ENCODE measurements at regions not wholly inside any gene's neighbourhood (a gene's known extent, or its start where the extent isn't known, plus 50 kb on each side); places are given as distances from the start of the nearest gene placed in this dataset.

DNA sequence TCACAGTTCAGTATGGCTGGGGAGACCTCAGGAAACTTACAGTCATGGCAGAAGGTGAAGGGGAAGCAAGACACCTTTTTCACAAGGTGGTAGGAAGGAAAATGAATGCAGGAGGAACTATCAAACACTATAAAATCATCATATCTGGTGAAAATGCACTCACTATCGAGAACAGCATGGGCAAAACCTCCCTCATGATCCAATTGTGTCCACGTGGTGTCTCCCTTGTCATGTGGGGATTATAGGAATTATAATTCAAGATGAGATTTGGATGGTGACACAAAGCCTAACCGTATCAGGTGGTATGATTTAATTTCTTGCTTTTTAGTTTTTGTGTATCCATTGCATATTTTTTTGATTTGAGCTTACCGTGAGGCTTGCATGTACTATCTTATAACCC is 133.2 kb upstream of the SYNCRIP start:
- no peak overlapping the region for H3K9ac ChIP-seq (ENCODE audit: low read length)
- H3K4me3 ChIP-seq (ENCODE audit: low read length): no peak overlapping the region
- no peaks in the 10 kb centered on the region for H3K4me1 ChIP-seq (ENCODE audit: insufficient read depth, low read length)
- H4K20me1 ChIP-seq (ENCODE audit: low read length): no peaks in the 10 kb centered on the region
- DNase-seq (peak; percentile 49), ATAC-seq (peak; percentile 69)
- CTCF ChIA-PET: no interaction called here
- POLR2A ChIA-PET (ENCODE audit: unreplicated experiment): no interaction called here
- no peaks in the 10 kb centered on the region for H3F3A ChIP-seq (ENCODE audit: low read length, unreplicated experiment)
- no peaks in the 10 kb centered on the region for H3K9me2 ChIP-seq (replicated peaks; ENCODE audit: low read length)
- BruUV-seq (replicated peaks): no TSS peak
- TF ChIP-seq, protein P1, sequence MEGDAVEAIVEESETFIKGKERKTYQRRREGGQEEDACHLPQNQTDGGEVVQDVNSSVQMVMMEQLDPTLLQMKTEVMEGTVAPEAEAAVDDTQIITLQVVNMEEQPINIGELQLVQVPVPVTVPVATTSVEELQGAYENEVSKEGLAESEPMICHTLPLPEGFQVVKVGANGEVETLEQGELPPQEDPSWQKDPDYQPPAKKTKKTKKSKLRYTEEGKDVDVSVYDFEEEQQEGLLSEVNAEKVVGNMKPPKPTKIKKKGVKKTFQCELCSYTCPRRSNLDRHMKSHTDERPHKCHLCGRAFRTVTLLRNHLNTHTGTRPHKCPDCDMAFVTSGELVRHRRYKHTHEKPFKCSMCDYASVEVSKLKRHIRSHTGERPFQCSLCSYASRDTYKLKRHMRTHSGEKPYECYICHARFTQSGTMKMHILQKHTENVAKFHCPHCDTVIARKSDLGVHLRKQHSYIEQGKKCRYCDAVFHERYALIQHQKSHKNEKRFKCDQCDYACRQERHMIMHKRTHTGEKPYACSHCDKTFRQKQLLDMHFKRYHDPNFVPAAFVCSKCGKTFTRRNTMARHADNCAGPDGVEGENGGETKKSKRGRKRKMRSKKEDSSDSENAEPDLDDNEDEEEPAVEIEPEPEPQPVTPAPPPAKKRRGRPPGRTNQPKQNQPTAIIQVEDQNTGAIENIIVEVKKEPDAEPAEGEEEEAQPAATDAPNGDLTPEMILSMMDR (conservative IDR thresholded peaks at IDR 0.05; ENCODE audit: low read depth, low read length): peak; percentile 51
- TF ChIP-seq EZH2 (IDR thresholded peaks at IDR 0.05; ENCODE audit: low read length, unreplicated experiment): no peak
- no peak overlapping the region for H2AFZ ChIP-seq (ENCODE audit: low read length)
- H3K36me3 ChIP-seq (ENCODE audit: low read depth, low read length): no peaks in the 10 kb centered on the region
- H3K79me2 ChIP-seq (ENCODE audit: low read length): no peaks in the 10 kb centered on the region
- no peaks in the 10 kb centered on the region for H3K27me3 ChIP-seq (ENCODE audit: low read length)
- intact Hi-C loops (cut with micrococcal nuclease): loop anchor here (1.0 to 5.0 kb wide), 3 partner anchors 91 to 416 kb away; no protein-coding TSS in a partner anchor
- H3K9me3 ChIP-seq (ENCODE audit: low read length): no peaks in the 10 kb centered on the region
- H3K27ac ChIP-seq (ENCODE audit: low read length): no peak overlapping the region
- H3K4me2 ChIP-seq (ENCODE audit: low read length): no peak overlapping the region

DNA sequence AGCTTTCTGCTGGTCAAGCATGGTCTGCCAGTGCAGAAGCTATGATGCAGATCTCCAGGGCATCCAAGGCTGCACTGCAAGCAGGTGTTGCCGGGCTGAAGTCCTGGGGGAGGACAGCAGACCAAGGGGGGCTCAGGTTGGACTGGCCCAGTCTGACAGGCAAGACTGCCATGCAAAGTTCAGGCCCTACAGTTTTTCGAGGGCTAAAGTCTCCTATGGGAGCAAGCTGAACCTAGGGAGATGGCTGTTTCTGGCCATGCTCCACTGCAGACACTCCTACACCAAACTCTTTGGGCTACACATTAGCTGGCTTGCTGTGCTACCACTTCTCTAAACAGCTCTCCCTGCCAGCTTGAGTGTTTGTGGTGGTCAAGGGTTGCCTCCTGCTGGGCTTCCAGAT is 130.0 kb upstream of the SYNCRIP start:
- H3K27ac ChIP-seq (ENCODE audit: low read length): no peak overlapping the region
- no peak overlapping the region for H3K9ac ChIP-seq (ENCODE audit: low read length)
- no peak overlapping the region for H3K4me2 ChIP-seq (ENCODE audit: low read length)
- TF ChIP-seq EZH2phosphoT487 (IDR thresholded peaks at IDR 0.05; ENCODE audit: borderline replicate concordance, low read length): no peak
- TF ChIP-seq EZH2 (IDR thresholded peaks at IDR 0.05; ENCODE audit: low read length, unreplicated experiment): no peak
- TF ChIP-seq, protein P1 (conservative IDR thresholded peaks at IDR 0.05; ENCODE audit: low read depth, low read length): no peak
- no peaks in the 10 kb centered on the region for H3K79me2 ChIP-seq (ENCODE audit: low read length)
- POLR2A ChIA-PET (ENCODE audit: unreplicated experiment): no interaction called here
- no peak for DNase-seq
- no peak overlapping the region for H3K4me3 ChIP-seq (ENCODE audit: low read length)
- no peak overlapping the region for H2AFZ ChIP-seq (ENCODE audit: low read length)
- no peaks in the 10 kb centered on the region for H3K9me3 ChIP-seq (ENCODE audit: low read length)
- ATAC-seq: no peak
- no peaks in the 10 kb centered on the region for H3K4me1 ChIP-seq (ENCODE audit: insufficient read depth, low read length)
- H3K36me3 ChIP-seq (ENCODE audit: low read depth, low read length): no peaks in the 10 kb centered on the region
- intact Hi-C loops (cut with micrococcal nuclease): no loop called here
- H4K20me1 ChIP-seq (ENCODE audit: low read length): no peaks in the 10 kb centered on the region
- H3K9me2 ChIP-seq (replicated peaks; ENCODE audit: low read length): no peaks in the 10 kb centered on the region
- BruUV-seq (replicated peaks): no TSS peak
- H3F3A ChIP-seq (ENCODE audit: low read length, unreplicated experiment): no peaks in the 10 kb centered on the region
- CTCF ChIA-PET: no interaction called here
- H3K27me3 ChIP-seq (ENCODE audit: low read length): no peaks in the 10 kb centered on the region

DNA sequence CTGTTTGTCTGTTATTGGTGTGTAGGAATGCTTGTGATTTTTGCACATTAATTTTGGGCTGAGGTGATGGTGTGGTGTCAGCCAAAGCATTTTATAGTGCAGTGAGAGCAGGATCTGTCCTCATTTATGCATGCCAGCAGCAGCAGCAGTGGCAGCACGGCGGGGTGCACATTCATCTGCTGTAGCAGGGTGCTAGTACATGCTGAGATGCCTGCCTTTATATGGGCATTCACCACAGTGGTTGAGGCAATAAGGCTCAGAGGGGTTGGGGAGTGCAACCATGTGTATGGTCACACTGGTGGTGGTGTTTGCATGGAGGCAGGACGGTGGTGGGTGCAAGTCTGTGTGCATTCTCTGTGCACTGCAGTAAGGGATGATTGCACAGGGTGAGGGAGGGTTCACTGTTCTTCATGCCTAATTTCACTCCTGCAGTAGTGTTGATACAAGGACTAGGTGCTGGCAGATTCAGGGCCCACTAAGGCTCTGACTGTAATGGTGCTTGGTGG is 129.3 kb upstream of the SYNCRIP start:
- H3K79me2 ChIP-seq (ENCODE audit: low read length): no peaks in the 10 kb centered on the region
- H3K4me2 ChIP-seq (ENCODE audit: low read length): no peak overlapping the region
- BruUV-seq (replicated peaks): no TSS peak
- ChIA-PET CTCF (no interaction called here), POLR2A (ENCODE audit: unreplicated experiment) (no interaction called here)
- no peaks in the 10 kb centered on the region for H3F3A ChIP-seq (ENCODE audit: low read length, unreplicated experiment)
- H3K9me3 ChIP-seq (ENCODE audit: low read length): no peaks in the 10 kb centered on the region
- TF ChIP-seq EZH2phosphoT487 (IDR thresholded peaks at IDR 0.05; ENCODE audit: borderline replicate concordance, low read length) (no peak), EZH2 (IDR thresholded peaks at IDR 0.05; ENCODE audit: low read length, unreplicated experiment) (no peak)
- TF ChIP-seq, protein P1 (conservative IDR thresholded peaks at IDR 0.05; ENCODE audit: low read depth, low read length): no peak
- no peaks in the 10 kb centered on the region for H4K20me1 ChIP-seq (ENCODE audit: low read length)
- H3K9ac ChIP-seq (ENCODE audit: low read length): no peak overlapping the region
- intact Hi-C loops (cut with micrococcal nuclease): no loop called here
- H3K9me2 ChIP-seq (replicated peaks; ENCODE audit: low read length): no peaks in the 10 kb centered on the region
- no peak overlapping the region for H3K4me3 ChIP-seq (ENCODE audit: low read length)
- no peak overlapping the region for H2AFZ ChIP-seq (ENCODE audit: low read length)
- no peak for ATAC-seq
- no peak overlapping the region for H3K27ac ChIP-seq (ENCODE audit: low read length)
- no peaks in the 10 kb centered on the region for H3K36me3 ChIP-seq (ENCODE audit: low read depth, low read length)
- DNase-seq: no peak
- H3K4me1 ChIP-seq (ENCODE audit: insufficient read depth, low read length): no peaks in the 10 kb centered on the region
- no peaks in the 10 kb centered on the region for H3K27me3 ChIP-seq (ENCODE audit: low read length)

All from PC-3 (cell line).